GM12878 (cell line): ENCODE measurements at regions not wholly inside any gene's neighbourhood (a gene's known extent, or its start where the extent isn't known, plus 50 kb on each side); places are given as distances from the start of the nearest gene placed in this dataset.

Experiments used
- ATAC-seq: fragments of 200-7000 bp; cut with Tn5 transposase; 3 replicates; pipeline ENCODE4 v1.9.1; 2020; ENCODE audit warnings: mild to moderate bottlenecking, moderate library complexity
- BruUV-seq: library from RNA; stranded (reverse); fragments of 400-500 nt; replicated peaks from 2 replicates; lab custom pipeline; 2021; lab: Mats Ljungman, UMichigan
- CTCF ChIA-PET: fragments of 300-600 bp; sonication (Branson Sonifier 250); formaldehyde crosslinking; extraction: SDS; loops from one replicate; lab custom pipeline; 2021; ENCODE audit warnings: inconsistent platforms; lab: Yijun Ruan, JAX
- POLR2A ChIA-PET: fragments of 350-600 bp; formaldehyde crosslinking; extraction: SDS; loops from one replicate; lab custom pipeline; 2021; ENCODE audit warnings: inconsistent platforms; lab: Charles Lee
- RAD21 ChIA-PET: fragments of 300-600 bp; sonication (Branson Sonifier 250); formaldehyde crosslinking; loops from one replicate; lab custom pipeline; 2023; ENCODE audit warnings: antibody characterized with exemption; ENCODE audit not compliant: unreplicated experiment; lab: Charles Lee
- SMC1A ChIA-PET: fragments of 300-600 bp; sonication (Branson Sonifier 250); formaldehyde crosslinking; loops from one replicate; lab custom pipeline; 2023; ENCODE audit not compliant: unreplicated experiment, uncharacterized antibody; lab: Charles Lee
- DNase-seq: peaks from one replicate; pipeline ENCODE4 v3.0.0-alpha.2; 2011; ENCODE audit warnings: low read depth, low spot score
- FAIRE-seq: peaks from 3 replicates; lab custom pipeline; 2011; peaks lifted over from hg19 to GRCh38; lab: Jason Lieb, UNC
- H2AFZ ChIP-seq: 2 replicates; pipeline ENCODE4 v1.6.0; 2011; ENCODE audit warnings: low read depth, low read length, control low read depth; ENCODE audit not compliant: control insufficient read depth
- H3K27ac ChIP-seq: 2 replicates; pipeline ENCODE4 v1.5.1; 2011; ENCODE audit warnings: control low read depth; ENCODE audit not compliant: control insufficient read depth, insufficient read depth
- H3K27me3 ChIP-seq, 2 experiments: replicated peaks in 1 of 2; 2 replicates each; pipeline versions ENCODE4 v1.6.0 to v1.6.1; 2011; ENCODE audit warnings: low read length in 1 of 2; ENCODE audit not compliant: control insufficient read depth in 2 of 2, insufficient read depth in 2 of 2
- H3K36me3 ChIP-seq, 2 experiments: 2 replicates each; pipeline ENCODE4 v1.5.1; 2011; ENCODE audit warnings: low read length in 1 of 2; ENCODE audit not compliant: control insufficient read depth in 2 of 2, insufficient read depth in 2 of 2
- H3K4me1 ChIP-seq: 2 replicates; pipeline ENCODE4 v1.6.1; 2011; ENCODE audit warnings: mild to moderate bottlenecking, low read length, moderate library complexity, mixed read lengths; ENCODE audit not compliant: control insufficient read depth, insufficient read depth
- H3K4me2 ChIP-seq: 2 replicates; pipeline ENCODE4 v1.6.0; 2011; ENCODE audit warnings: control low read depth; ENCODE audit not compliant: control insufficient read depth, insufficient read depth
- H3K4me3 ChIP-seq: fragments of 200-600 bp; sonication (generic); 2 replicates; pipeline ENCODE4 v1.5.1; 2016
- H3K79me2 ChIP-seq: 2 replicates; pipeline ENCODE4 v1.6.0; 2011; ENCODE audit warnings: low read length; ENCODE audit not compliant: control insufficient read depth, insufficient read depth
- H3K9ac ChIP-seq: 2 replicates; pipeline ENCODE4 v1.8.0; 2011; ENCODE audit warnings: low read length, control low read depth, mixed read lengths; ENCODE audit not compliant: control insufficient read depth, insufficient read depth
- H3K9me3 ChIP-seq: replicated peaks from 3 replicates; pipeline ENCODE4 v1.5.1; 2011; ENCODE audit warnings: mild to moderate bottlenecking, low read length; ENCODE audit not compliant: control insufficient read depth, insufficient read depth
- H4K20me1 ChIP-seq: 2 replicates; pipeline ENCODE4 v1.6.0; 2011; ENCODE audit not compliant: control insufficient read depth, insufficient read depth
- CREM ChIP-seq: IDR thresholded peaks from 2 replicates; pipeline ENCODE4 v1.6.1; 2014; ENCODE audit warnings: antibody characterized with exemption, low read depth
- E2F4 ChIP-seq: IDR thresholded peaks from 2 replicates; pipeline ENCODE4 v1.6.1; 2012; ENCODE audit warnings: low read depth, low read length, improper control_type of control experiment
- GATAD2B ChIP-seq: fragments of 450-650 bp; conservative IDR thresholded peaks from 2 replicates; pipeline ENCODE4 v1.6.1; 2017; ENCODE audit warnings: low read depth, mild to moderate bottlenecking, moderate library complexity
- HDAC6 ChIP-seq: fragments of 200-600 bp; sonication (generic); IDR thresholded peaks from one replicate; pipeline ENCODE4 v1.8.0; 2017; ENCODE audit warnings: antibody characterized with exemption; ENCODE audit not compliant: unreplicated experiment
- KLF5 ChIP-seq: fragments of 450-650 bp; IDR thresholded peaks from 2 replicates; pipeline ENCODE4 v1.6.1; 2014; ENCODE audit warnings: mild to moderate bottlenecking; ENCODE audit not compliant: partially characterized antibody
- MEF2B ChIP-seq: fragments of 450-650 bp; IDR thresholded peaks from 2 replicates; pipeline ENCODE4 v1.6.1; 2018; ENCODE audit warnings: mild to moderate bottlenecking, moderate library complexity; ENCODE audit not compliant: partially characterized antibody, poor library complexity, severe bottlenecking
- MTA2 ChIP-seq: fragments of 450-650 bp; IDR thresholded peaks from 2 replicates; pipeline ENCODE4 v1.6.1; 2016; ENCODE audit warnings: low read depth, mild to moderate bottlenecking, moderate library complexity
- MYC ChIP-seq: IDR thresholded peaks from 2 replicates; pipeline ENCODE4 v1.6.1; 2011; ENCODE audit warnings: mild to moderate bottlenecking, low read length, moderate library complexity, inconsistent platforms; ENCODE audit not compliant: insufficient read depth, insufficient replicate concordance, insufficient read length, severe bottlenecking
- NFYB ChIP-seq: IDR thresholded peaks from 2 replicates; pipeline ENCODE4 v1.6.1; 2011; ENCODE audit warnings: low read depth, mild to moderate bottlenecking, low read length, improper control_type of control experiment, moderate library complexity; ENCODE audit not compliant: insufficient read depth
- PML ChIP-seq: IDR thresholded peaks from 2 replicates; pipeline ENCODE4 v1.6.1; 2012; ENCODE audit warnings: low read length, inconsistent platforms
- PRDM15 ChIP-seq: fragments of 450-650 bp; formaldehyde crosslinking; IDR thresholded peaks from 2 replicates; pipeline ENCODE4 v1.4.0; 2020; ENCODE audit warnings: mild to moderate bottlenecking, moderate library complexity
- SMAD5 ChIP-seq: IDR thresholded peaks from 2 replicates; pipeline ENCODE4 v1.6.1; 2016; ENCODE audit warnings: antibody characterized with exemption, low read depth
- SREBF1 ChIP-seq: IDR thresholded peaks from 2 replicates; pipeline ENCODE4 v1.6.1; 2012; ENCODE audit warnings: mild to moderate bottlenecking, low read length
- STAT1 ChIP-seq: fragments of 450-650 bp; conservative IDR thresholded peaks from 2 replicates; pipeline ENCODE4 v1.6.1; 2014; ENCODE audit warnings: antibody characterized with exemption, mild to moderate bottlenecking
- YY1 ChIP-seq: IDR thresholded peaks from 2 replicates; pipeline ENCODE4 v1.6.1; 2011; ENCODE audit warnings: low read depth, mild to moderate bottlenecking, low read length
- ZNF622 ChIP-seq: fragments of 450-650 bp; IDR thresholded peaks from 2 replicates; pipeline ENCODE4 v1.6.1; 2017; ENCODE audit warnings: mild to moderate bottlenecking, inconsistent platforms
- ZZZ3 ChIP-seq: IDR thresholded peaks from 2 replicates; pipeline ENCODE4 v1.6.1; 2011; ENCODE audit warnings: low read depth; ENCODE audit not compliant: control insufficient read depth, insufficient read length
- WGBS: methylation state at CpG from one replicate; pipeline ENCODE4 v1.1.6; 2016; ENCODE audit warnings: low lambda C conversion rate; ENCODE audit not compliant: insufficient replicate concordance, insufficient coverage; ENCODE audit errors: missing lambda C conversion rate; 5-methylcytosine and 5-hydroxymethylcytosine counted together
- in situ Hi-C: fragments of 300-500 bp; cut with MboI; formaldehyde crosslinking; loops from 9 replicates; pipeline ENCODE4 v1.14.3; 2018; ENCODE audit warnings: mixed read lengths
- intact Hi-C: fragments of 100-400 bp; cut with micrococcal nuclease; formaldehyde crosslinking; loops from one replicate; pipeline ENCODE4 v1.14.2; 2022; ENCODE audit not compliant: unreplicated experiment

- TF ChIP-seq E2F4 (no peak), ZNF622 (no peak), CREM (no peak), KLF5 (no peak), PML (no peak), GATAD2B (no peak), MYC (no peak)
Measured at GRCh38 chr10:31619531-31620061, 300.6 kb downstream of the ZEB1 start (continued).

GRCh38 chr10:31618541-31619291, 299.7 kb downstream of the ZEB1 start:
- Histone ChIP-seq H3K9ac (no peak overlapping the region), H4K20me1 (no peaks in the 10 kb centered on the region), H3K36me3 (no peaks in the 10 kb centered on the region), H3K4me3 (no peak overlapping the region), H3K27ac (no peak overlapping the region), H3K4me1 (peaks cover 11% of the 10 kb centered on the region; the same call in 1 of the 2 replicates), H3K9me3 (no peaks in the 10 kb centered on the region; the same call in 2 of the 3 replicates), H3K4me2 (no peak overlapping the region), H3K27me3 (no peaks in the 10 kb centered on the region), H2AFZ (no peak overlapping the region), H3K79me2 (no peaks in the 10 kb centered on the region)
- ChIA-PET RAD21 (no interaction called here), SMC1A (no interaction called here), CTCF (no interaction called here), POLR2A (no interaction called here)
- WGBS, result 48% methylated on average over 17 of the region's 17 CpGs
- no TSS peak for BruUV-seq
- in situ Hi-C loops, result no loop called here
- DNase-seq (no peak), ATAC-seq (no peak), FAIRE-seq (no peak)
- intact Hi-C loops, result no loop called here
- TF ChIP-seq STAT1, result no peak
- TF ChIP-seq MEF2B, result no peak
- TF ChIP-seq HDAC6, result no peak
- no peak for TF ChIP-seq NFYB
- TF ChIP-seq SMAD5, result no peak
- TF ChIP-seq SREBF1, result no peak
- TF ChIP-seq ZZZ3, result no peak
- TF ChIP-seq YY1, result no peak
- no peak for TF ChIP-seq PRDM15 (CRISPR knock-in tag)
- TF ChIP-seq E2F4, result no peak
- no peak for TF ChIP-seq MTA2
